Heart left ventricle (tissue), 13 donors: ENCODE measurements at regions not wholly inside any gene's neighbourhood (a gene's known extent, or its start where the extent isn't known, plus 50 kb on each side); places are given as distances from the start of the nearest gene placed in this dataset.

Source experiments
- POLR2A ChIP-seq, 2 donors: fragments of 450-650 bp; IDR thresholded peaks; one replicate each; pipeline ENCODE4 v1.6.1; 2017; ENCODE audit warnings: antibody characterized with exemption in 2 of 2, mild to moderate bottlenecking in 2 of 2, moderate library complexity in 2 of 2
- TF ChIP-seq, protein P1 (sequence below), 12 donors: fragments of 200-600 bp; sonication (generic) in 4 of 12; IDR thresholded peaks; one replicate each; pipeline versions ENCODE4 v1.5.0 to v1.8.0; 2018 to 2022; ENCODE audit warnings: antibody characterized with exemption in 12 of 12, mild to moderate bottlenecking in 5 of 12
- donor health status: ischemic (EF 13 %, LVEDD 7.1; RV severe dilation, severe dysfunction).
- donor health status: DM: no; HTN: yes; CAD: no.
- donor health status: DM: no; HTN: no; CAD: no.
- donor health status: ischemic (EF 25% LVEDD 6.9; RV normal size, moderate dysfunction).
- donor health status: ischemic (EF 25% LVEDD 5.7; RV mildly dilated, moderate dysfunction).
- donor health status: ischemic (EF 35%, LVEDD 5.7; RV mildly dilated, moderate dysfunction).
- donor health status: nonischemic (EF 11% LVEDD 7.7; RV severe dilation, severe dysfunction).
- donor health status: DM: yes; HTN: yes; CAD: no.
- donor health status: PGD.
- donor health status: ischemic (EF 29% LVEDD 5.4; RV normal size, mild dysfunction).
- donor health status: nonischemic (EF 23%, LVEDD 6.1; RV moderate dilation, normal function).

GRCh38 chr20:47428851-47429336 lies 72.4 kb upstream of the ZMYND8 start:
- TF ChIP-seq, protein P1, sequence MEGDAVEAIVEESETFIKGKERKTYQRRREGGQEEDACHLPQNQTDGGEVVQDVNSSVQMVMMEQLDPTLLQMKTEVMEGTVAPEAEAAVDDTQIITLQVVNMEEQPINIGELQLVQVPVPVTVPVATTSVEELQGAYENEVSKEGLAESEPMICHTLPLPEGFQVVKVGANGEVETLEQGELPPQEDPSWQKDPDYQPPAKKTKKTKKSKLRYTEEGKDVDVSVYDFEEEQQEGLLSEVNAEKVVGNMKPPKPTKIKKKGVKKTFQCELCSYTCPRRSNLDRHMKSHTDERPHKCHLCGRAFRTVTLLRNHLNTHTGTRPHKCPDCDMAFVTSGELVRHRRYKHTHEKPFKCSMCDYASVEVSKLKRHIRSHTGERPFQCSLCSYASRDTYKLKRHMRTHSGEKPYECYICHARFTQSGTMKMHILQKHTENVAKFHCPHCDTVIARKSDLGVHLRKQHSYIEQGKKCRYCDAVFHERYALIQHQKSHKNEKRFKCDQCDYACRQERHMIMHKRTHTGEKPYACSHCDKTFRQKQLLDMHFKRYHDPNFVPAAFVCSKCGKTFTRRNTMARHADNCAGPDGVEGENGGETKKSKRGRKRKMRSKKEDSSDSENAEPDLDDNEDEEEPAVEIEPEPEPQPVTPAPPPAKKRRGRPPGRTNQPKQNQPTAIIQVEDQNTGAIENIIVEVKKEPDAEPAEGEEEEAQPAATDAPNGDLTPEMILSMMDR (IDR thresholded peaks at IDR 0.05), result no peak
- TF ChIP-seq POLR2A (IDR thresholded peaks at IDR 0.05), result no peak
